ENCODE measurements at regions not wholly inside any gene's neighbourhood (a gene's known extent, or its start where the extent isn't known, plus 50 kb on each side); places are given as distances from the start of the nearest gene placed in this dataset.

DNA sequence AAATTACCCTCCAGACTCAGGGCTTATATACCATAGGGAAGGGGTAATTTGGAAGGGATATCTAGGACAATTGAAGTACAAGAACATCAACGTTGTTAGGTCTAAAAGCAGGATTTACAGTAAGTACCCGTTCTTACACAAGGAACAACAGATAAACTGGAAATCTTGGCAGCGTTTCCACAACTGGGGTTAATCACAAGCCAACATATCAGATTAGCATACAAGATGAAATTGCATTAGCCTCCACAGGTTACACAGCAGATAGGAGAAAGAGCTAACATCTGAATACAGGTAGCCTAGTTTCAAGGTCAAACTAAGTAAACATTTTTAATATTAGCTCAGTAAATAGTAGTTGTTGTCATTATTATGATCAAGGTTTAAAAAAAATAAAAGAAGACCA, 1214.0 kb upstream of the PCDH20 start:
- DNase-seq (ENCODE audit: low read depth, low spot score) = no peak

- no peak for DNase-seq (ENCODE audit: low read depth, low spot score)
Measured at GRCh38 chr13:62627226-62627625, 1211.6 kb upstream of the PCDH20 start.

DNA sequence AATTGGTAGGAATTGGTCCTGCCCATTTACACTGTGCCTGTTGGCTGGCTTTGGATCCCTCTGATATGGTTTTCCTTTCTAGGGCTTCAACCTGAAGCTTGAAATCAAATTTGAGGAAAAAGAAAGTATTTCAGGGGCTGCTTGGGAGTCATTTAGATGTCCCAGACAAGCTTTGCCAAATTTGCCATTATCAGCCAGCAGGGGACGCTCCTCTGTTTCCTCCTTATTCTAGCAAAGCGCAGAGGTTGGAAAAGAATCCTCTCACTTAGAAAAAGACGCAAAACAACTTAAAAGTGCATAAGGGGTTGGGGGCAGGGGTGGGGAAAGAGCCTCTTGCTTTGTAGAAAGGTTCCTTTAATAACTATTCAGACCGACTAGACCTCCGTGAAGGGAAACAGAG, 1211.1 kb upstream of the PCDH20 start:
- no peak for DNase-seq (ENCODE audit: low read depth, low spot score)

DNA sequence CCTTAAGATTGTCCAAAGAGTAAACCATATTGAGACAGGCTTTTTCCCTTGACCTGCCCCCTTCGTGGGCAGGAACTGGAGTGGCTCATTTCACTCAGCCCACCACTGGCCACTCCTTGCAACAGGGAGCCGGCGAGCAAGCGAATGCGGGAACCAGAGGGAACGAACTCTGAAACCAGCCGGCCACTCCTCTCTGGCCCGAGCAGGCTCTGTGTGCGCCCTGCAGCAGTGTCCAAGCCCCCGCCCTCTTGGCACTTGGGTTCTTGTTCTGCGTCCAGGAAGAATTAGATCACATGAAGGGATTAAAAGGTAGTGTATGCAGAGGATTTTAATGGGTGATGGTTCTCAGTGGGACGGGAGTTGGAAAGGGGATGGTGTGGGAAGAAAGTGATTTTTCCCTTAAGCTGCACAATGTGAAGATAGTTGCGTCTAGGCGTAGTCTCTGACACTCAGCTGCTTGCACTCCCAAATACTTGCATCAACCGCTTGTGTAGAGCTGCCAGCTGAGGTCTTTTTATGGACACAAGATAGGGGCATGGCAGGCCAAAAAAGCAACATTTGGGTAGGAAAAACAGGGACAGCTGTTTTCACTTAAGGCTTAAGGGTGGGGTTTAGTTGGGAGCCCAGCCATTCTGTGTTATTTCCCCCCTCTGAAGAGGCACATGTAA, 1209.7 kb upstream of the PCDH20 start:
- DNase-seq (ENCODE audit: low read depth, low spot score) = no peak

GRCh38 chr13:62613819-62614218, 1198.2 kb upstream of the PCDH20 start:
- DNase-seq (ENCODE audit: low read depth, low spot score) = no peak

DNA sequence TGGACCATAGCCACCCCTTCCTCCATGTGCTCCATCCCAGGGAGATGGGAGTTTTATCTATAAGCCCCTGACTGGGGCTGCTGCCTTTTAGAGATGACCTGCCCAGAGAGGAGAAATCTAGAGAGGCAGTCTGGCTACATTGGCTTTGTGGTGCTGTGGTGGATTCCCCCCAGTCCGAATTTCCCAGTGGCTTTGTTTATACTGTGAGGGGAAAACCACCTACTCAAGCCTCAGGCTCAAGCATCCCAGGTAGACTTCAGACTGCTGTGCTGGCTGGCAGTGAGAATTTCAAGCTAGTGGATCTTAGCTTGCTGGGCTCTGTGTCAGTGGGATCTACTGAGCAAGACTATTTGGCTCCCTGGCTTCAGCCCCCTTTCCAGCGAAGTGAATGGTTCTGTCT, 1195.7 kb upstream of the PCDH20 start:
- DNase-seq (ENCODE audit: low read depth, low spot score) = no peak

DNA sequence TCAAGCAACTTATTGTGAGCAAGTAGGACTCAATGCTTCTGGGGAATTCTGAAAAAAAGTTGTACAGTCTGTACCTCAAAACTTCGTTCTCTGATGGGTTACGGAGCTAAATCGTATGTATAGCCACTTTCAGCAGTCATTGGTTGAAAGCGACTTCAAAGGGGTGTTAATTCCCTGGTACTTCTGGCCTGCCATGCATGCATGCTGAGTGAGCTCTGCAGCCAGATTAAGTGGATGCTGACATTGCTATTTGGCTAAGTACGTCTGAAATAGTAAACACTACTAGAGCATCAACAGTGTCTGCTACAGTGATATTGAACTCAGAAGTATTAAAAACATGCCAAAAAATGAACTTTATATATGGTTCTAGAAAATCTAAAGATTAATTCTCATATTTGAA, 1183.1 kb upstream of the PCDH20 start:
- no peak for DNase-seq (ENCODE audit: low read depth, low spot score)

DNA sequence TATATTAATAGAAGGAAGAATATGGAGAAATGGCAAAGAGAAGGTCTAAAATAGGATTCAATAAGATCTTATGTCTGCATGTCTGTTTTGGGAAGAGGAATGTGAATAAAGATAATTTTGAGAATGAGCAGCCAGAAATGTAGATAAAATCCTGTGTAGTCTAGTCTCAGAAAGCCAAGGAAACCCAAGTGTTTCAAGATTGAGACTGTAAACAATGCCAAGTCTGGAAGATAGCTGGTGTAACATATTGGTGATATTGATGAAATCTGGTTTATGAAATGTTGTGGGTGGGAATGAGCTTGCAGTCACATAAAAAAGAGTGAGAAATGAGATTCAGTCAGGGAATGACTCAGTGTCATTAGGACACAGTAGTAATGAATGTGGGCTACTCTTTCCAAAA, 1180.3 kb upstream of the PCDH20 start:
- DNase-seq (ENCODE audit: low read depth, low spot score) = no peak

GRCh38 chr13:62593804-62594203, 1178.2 kb upstream of the PCDH20 start:
- DNase-seq (ENCODE audit: low read depth, low spot score) = no peak

- no peak for DNase-seq (ENCODE audit: low read depth, low spot score)
Measured at GRCh38 chr13:62583466-62583865, 1167.8 kb upstream of the PCDH20 start.

- DNase-seq (ENCODE audit: low read depth, low spot score) = no peak
Measured at GRCh38 chr13:62578402-62578801, 1162.8 kb upstream of the PCDH20 start.

DNA sequence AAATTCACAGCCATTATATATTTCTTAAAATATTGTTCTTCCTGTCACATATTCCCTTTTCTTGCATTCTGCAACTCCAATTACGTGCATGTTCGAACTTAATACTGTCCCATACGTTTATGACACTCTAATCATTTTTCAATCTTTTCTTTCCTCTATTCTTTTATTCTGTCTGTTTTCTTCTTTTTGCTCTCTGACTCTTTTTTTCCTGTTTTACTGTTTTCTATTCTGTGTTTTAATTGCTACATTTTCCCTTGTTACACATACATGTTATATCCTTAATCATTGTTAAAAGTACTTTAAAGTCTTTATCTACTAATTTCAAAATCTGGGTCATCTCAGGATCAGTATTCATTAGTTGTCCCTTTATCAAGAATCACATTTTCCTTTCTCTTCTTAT, 1149.1 kb upstream of the PCDH20 start:
- DNase-seq (ENCODE audit: low read depth, low spot score) = no peak

- no peak for DNase-seq (ENCODE audit: low read depth, low spot score)
Measured at GRCh38 chr13:62563251-62563650, 1147.6 kb upstream of the PCDH20 start.

GRCh38 chr13:62556978-62557377, 1141.3 kb upstream of the PCDH20 start:
- no peak for DNase-seq (ENCODE audit: low read depth, low spot score)

GRCh38 chr13:62551588-62551987, 1135.9 kb upstream of the PCDH20 start:
- DNase-seq (ENCODE audit: low read depth, low spot score) = no peak

- DNase-seq (ENCODE audit: low read depth, low spot score) = no peak
Measured at GRCh38 chr13:62544928-62545327, 1129.3 kb upstream of the PCDH20 start.

DNA sequence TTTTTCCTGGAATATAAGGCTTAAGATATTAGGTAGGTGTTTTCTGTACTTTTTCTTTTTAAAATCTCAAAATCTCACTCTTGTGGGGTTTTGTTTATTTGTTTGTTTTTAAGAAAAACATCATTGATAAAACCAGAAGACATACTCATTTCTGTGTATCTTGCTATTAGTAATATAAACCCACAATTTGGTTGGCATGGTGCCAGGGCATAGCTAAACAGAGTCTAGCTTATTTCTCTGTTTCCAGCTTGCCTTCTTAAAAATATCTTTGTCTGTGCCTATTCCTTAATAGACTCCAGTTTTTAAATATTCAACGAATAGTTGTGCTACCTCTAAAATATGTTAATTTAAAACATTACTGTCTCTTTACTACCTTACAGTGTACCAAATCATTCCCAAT, 1121.9 kb upstream of the PCDH20 start:
- DNase-seq (ENCODE audit: low read depth, low spot score) = no peak

DNA sequence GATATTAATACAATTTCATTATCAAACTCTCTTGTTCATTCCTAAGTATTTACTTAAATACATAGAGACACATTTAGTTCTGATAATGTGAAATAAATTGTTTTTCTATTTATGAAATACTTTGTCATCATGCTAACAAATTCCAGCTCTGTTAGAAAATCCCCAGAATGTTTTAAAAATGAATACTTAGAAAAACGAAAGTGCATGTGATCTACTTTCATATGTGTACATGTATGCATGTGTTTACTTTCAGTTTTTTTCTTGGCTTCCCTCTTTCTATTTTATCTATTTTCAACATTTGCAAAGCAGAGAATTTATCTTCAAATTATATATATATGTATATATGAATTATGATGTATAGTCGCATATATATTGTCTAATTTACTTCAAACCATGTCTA, 1110.0 kb upstream of the PCDH20 start:
- DNase-seq (ENCODE audit: low read depth, low spot score) = no peak

- DNase-seq (ENCODE audit: low read depth, low spot score) = no peak
Measured at GRCh38 chr13:62524498-62524897, 1108.8 kb upstream of the PCDH20 start.

- no peak for DNase-seq (ENCODE audit: low read depth, low spot score)
Measured at GRCh38 chr13:62524061-62524460, 1108.4 kb upstream of the PCDH20 start.

DNA sequence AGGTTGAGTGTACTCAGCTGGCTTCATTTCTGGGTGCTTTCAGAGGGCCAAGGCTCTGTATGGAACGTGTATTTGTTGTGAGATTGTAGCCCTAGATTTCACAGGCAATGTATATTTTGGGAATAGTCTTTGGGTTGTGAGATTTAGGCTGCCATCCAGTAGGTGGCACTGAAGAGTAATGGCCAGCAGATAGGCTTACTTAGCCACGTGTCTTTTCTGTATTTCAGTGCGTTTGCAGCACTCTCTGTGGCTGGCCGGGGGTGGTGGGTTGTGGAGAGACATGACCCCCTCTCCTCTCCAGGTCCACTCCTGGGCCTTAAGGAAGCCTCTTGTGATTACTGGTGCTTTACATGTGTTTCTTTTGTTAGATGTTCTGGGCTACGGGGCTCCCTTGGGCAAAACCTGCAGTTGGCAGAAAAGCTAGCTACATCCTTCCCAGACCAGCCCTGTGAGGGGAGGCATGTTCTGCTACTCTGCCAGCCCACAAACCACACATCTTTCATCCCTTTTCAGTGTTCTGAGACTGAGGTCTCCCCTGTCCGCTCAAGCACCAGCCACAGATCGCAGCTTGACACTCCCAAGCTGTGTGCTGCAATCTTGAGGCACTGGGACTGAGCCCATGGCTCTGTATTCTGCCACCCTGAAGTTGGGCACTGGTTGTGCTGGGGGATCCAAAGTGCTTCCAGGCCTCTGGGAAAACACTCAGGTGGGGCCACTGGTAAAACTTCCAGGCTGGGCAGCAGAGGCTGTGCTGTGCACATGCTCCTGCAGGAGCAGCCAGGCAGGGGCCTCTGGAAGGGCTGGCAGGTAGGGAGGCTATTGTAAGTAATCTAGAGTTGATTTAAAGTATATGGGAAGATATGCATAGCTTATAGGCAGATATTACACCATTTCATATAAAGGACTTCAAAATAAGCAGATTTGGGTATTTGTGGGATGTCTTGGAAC, 1096.8 kb upstream of the PCDH20 start:
- DNase-seq (ENCODE audit: low read depth, low spot score) = no peak

GRCh38 chr13:62510906-62511655, 1095.4 kb upstream of the PCDH20 start:
- no peak for DNase-seq (ENCODE audit: low read depth, low spot score)
